Stimulated activated CD4-positive, alpha-beta T cell treated with anti-CD3 and anti-CD28 coated beads, Interleukin-4, amount 100 ng/mL, for 24 hours (primary cell): ENCODE measurements at regions not wholly inside any gene's neighbourhood (a gene's known extent, or its start where the extent isn't known, plus 50 kb on each side); places are given as distances from the start of the nearest gene placed in this dataset.
"Not testable (repeated sequence)": the region's sequence is repeated elsewhere in the genome, so short reads cannot be mapped to it uniquely, and the experiment has no call there.

ENCODE experiments used
- DNase-seq: peaks from one replicate; pipeline ENCODE4 v3.0.0-alpha.2; 2020

DNA sequence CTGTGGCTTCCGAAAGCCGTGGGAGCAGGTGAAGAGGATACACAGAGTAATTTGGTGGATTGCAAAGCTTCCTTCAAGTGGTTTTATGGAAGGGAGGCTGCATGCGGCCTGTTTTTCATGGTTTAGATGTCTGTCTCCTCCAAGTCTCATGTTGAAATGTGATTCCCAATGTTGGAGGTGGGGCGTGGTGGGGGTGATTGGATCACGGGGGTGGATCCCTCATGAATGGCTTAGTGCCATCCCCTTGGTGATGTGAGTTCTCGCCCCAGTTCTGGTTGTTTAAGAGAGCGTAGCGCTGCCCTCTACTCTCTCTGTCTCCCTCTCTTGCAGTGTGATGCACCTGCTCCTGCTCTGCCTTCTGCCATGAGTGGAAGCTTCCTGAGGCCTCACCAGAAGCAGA lies 247.8 kb upstream of the B3GAT1 start:
- DNase-seq = no peak

DNA sequence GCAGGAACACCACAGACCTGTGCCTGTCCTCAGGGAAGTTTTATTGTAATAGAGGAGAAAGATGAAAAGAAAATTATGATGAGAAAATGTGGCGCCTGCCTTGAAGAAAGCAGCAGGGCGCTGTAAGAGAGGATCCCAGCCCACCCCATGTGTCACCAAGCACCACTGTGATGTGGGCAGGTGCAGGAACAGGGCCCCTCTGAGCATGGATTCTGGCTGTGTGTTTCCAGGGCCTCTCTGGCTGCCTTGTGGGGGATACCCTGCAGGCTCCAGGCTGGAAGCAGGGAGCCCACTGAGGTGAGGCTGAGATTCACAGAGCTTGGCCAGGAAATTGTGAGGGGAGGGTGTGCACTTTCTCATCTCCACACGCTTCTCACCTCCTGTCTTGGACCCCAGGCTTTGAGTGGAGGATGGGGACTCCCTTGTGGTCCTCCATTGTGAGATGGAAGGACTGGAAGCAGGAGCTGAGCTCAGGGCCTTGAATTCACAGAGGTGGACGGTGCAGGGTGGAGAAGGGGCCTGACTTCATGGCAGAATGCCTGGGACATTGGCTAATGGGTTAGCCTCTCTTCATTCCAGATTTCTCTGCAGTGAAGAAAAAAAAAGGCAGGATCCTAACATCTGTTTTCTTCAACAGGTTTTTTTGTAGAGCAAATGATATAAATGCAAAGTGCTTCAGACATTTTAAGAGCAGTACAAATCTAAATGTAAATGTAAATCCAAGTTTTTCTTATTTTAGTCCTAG lies 246.6 kb upstream of the B3GAT1 start:
- no peak for DNase-seq

DNA sequence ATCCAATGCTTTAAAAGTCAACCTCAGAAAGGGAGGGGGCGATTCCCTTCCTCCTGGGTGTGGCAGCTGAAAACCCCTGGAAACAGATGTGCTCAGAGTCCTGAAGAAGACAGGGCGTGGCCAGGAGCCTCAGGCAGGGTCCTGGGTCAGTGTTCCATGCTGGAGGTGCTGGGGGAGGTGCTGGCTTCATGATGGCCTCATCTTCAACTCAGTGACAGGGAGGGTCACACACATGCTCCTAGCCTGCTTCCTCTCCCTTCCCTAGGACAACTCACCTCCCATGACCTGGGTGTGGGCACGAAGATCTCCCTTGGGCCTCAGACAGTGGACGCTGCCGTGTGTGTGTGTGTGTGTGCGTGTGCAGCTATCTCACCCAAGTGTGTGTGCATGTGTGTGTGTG lies 245.6 kb upstream of the B3GAT1 start:
- DNase-seq = no peak

DNA sequence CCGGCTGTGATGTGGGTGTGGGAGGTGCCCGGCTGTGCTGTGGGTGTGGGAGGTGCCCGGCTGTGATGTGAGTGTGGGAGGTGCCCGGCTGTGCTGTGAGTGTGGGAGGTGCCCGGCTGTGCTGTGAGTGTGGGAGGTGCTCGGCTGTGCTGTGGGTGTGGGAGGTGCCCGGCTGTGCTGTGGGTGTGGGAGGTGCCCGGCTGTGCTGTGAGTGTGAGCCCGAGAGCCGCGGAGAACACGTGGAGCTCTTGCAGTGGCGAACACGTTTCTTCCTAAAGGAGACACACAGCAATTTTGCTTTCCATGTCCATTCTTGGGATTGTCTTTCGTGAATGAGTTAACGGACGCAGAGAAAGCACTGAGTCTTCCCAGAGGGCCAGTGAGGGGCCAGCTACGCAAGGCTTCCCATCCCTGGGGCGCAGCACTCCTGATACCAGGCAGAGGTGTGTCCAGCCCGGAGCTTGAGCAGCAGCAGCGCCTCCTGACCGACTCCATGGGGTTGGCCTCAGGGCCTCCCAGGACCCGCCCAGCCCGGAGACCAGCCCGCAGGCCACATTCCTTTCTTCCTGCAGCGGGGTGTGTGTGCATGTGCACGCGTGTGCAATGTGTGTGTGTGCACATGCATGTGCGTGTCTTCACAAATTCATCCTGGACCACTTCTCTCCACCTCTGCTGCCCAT lies 245.0 kb upstream of the B3GAT1 start:
- no peak for DNase-seq

DNA sequence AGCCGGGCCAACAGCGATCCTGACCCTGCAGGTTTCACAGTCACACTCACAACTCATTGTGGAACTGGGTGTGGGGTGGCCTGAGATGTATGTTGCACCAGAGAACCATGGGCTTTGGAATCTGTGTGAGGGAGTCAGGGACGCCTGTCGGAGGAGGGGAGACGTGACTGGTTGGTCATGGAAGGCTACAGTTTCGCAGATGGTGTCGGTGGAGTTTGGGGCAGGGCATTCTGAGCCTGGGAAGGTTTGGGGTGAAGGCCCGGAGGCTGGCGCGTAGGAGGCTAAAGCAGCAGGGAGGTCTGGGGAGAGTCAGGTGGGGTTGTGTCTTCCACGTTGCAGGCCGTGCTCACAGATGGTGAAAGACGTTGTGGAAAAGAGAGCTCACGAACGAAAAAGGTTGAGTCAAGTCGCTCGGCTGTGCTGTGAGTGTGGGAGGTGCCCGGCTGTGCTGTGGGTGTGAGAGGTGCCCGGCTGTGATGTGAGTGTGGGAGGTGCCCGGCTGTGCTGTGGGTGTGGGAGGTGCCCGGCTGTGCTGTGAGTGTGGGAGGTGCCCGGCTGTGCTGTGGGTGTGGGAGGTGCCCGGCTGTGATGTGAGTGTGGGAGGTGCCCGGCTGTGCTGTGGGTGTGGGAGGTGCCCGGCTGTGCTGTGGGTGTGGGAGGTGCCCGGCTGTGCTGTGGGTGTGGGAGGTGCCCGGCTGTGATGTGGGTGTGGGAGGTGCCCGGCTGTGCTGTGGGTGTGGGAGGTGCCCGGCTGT lies 244.2 kb upstream of the B3GAT1 start:
- DNase-seq = not testable (repeated sequence)

DNA sequence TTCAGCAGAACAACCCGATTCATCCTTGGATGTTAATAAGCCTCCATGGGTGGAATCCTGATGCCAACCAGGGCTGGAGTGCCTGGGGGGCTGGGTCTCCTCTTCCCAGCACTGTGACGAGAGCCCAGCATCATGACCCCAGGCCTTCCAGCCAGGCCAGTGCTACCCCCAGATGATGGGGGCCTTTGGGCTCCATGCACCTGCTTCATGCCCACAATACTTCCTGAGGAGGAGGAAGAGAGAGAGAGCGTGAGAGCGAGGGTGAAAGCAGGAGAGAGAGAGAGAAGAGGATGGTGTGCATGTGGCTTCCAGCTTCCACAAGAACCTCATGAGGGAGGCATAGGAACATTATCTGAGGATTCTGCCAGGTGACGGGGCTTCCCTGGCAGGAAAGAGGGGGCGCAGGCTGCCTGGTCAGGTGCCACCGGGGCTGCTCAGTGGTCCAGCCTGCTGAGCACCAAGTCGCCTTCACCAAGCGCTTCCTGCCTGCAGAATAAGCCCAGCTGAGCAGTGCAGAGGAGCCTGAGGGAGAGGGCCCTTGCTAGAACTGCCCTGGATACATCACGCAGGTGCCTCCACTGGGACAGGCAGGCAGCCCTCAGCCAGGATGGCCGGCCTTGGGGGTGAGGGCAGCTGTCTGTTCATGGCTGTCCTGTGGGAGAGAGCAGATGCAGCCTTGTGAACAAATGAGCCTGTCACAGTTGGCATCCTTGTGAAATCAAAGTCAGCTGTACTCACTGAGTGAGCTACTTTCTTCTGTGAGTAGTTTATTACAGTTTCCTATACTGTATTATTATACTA lies 243.3 kb upstream of the B3GAT1 start:
- DNase-seq = no peak

DNA sequence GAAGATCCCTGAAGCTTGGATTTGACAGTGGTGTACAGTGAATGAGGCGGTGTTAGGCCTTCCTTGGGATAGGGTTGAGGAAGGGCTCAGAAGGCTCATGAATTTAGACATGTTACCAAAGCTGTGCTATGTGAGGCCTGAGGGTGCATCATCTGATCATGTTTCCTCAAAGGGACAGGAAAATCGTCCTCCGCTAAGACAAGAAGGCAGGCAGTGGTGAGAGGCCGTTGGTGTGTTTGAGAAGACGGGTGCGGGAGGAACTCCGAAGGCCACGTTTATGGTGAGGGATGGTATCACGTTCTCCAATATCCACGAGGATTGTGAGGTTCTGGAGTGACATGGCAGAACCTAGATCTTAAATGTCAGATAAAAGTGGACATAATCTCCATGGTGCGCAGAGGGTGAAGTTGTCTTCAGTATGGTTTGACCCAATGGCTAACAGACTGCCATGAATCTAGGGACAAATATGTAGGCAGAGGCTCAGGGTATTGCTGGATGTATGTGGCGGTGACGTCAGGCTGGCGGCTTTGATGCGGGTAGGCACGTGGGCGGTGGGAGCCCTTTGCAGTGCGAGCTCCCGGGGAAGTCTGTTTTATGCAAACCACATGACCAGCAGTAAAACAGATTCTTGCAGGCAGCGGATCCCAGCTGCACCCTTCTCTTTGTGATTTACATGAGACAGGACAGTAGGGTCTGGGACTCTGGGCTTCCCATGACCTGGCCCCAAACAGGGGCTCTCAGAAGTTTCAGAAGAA lies 242.3 kb upstream of the B3GAT1 start:
- DNase-seq = no peak

DNA sequence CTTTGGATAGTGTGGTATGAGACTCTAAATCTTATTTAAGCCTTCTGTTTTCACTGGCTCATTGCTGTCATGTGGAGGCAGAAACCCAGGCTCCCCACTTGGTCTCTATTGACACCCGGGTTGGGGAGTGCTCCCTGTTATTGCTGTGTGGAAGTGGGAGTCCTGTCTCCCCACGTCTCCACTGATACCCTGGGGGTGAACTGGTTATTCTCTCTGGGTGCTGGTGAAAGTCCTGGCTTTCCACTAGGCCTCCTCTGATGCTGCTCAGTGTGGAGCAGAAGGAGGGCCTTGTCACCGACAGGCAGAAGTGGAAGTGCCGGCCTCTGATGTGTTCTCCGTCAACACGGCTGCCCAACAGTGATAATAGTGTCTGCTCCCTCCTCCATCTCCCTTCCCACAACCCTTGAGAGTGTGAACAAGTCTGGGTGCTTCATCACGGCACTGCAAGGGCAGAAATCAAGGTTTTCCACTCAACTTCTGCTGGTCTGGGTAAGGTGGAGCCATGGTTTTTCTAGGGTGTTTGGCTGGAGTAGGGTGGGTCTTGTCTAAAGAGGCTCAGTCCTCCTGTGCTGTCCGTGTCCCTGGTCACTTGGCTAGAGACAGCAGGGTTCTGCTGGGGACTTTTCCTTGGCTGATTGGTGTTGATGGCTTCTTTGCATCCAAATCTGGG lies 240.7 kb upstream of the B3GAT1 start:
- DNase-seq = no peak

DNA sequence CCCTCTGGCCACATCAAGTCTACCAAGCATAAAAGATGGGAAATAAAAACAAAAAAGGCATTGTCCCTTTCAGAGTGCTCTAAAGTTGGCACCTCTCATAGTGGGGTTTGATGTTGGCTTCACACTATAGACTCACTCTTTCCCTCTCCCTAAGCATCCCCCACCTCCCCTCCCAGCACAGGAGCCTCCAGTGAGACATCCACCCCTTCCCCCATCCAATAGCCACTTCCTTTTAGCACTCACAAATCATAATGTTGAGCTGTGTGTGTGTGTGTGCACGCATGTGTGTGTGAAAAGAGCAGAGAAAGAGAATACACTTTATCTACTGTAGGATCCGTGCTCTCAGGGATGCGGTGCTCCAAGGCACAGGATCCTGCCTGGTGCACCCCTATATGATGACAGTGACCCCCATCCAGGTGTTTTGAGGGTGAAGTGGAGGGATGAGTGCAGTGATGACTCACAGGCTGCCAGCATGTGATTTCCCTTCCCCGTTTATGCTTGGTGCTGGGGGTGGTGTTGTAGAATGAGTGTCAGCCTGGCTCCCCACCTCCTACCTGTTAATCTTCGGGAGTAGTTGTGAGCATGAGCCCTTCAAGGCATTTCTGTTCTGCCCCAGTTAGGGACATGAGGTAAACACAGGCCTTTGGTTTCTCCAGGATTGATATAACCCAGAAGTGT lies 235.2 kb upstream of the B3GAT1 start:
- DNase-seq = no peak

DNA sequence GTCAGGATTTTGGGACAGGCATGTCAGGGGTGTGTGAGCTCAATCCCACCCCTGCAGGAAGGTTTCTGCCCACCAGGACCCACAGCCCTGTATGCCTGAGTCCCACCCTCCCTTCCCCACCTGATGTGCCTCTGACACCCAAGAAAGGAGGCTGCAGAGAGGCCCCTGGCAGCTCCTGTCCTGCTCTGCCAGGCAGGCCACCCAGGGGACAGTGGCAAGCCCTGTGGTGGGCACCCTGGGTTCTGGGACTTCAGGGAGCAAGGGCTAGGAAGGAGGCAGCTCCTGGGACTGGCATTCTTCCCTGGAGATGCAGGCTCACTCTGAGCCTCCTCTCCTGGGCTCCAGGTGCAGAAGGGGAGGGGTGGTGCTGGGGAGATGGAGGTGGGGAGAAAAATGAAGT lies 234.5 kb upstream of the B3GAT1 start:
- no peak for DNase-seq

DNA sequence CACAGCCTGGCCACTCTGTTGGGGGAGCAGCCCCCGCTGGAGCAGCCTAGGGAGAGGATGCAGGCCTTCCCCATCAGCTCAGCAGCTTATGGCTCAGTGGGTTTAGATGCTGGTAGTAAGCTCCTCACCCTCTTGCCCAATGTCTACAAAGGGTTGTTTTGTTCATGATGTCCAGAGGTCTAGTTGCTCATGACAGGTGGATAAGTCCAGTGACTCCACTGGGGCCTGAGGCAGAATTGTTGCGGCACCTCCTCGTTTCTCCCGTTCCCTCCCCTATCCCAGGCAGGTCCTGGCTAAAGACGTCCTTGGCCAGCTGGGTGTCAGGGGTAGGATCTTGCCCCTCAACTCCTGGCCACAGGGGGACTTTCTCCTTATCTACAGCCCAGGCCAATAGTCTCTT lies 233.5 kb upstream of the B3GAT1 start:
- no peak for DNase-seq

DNA sequence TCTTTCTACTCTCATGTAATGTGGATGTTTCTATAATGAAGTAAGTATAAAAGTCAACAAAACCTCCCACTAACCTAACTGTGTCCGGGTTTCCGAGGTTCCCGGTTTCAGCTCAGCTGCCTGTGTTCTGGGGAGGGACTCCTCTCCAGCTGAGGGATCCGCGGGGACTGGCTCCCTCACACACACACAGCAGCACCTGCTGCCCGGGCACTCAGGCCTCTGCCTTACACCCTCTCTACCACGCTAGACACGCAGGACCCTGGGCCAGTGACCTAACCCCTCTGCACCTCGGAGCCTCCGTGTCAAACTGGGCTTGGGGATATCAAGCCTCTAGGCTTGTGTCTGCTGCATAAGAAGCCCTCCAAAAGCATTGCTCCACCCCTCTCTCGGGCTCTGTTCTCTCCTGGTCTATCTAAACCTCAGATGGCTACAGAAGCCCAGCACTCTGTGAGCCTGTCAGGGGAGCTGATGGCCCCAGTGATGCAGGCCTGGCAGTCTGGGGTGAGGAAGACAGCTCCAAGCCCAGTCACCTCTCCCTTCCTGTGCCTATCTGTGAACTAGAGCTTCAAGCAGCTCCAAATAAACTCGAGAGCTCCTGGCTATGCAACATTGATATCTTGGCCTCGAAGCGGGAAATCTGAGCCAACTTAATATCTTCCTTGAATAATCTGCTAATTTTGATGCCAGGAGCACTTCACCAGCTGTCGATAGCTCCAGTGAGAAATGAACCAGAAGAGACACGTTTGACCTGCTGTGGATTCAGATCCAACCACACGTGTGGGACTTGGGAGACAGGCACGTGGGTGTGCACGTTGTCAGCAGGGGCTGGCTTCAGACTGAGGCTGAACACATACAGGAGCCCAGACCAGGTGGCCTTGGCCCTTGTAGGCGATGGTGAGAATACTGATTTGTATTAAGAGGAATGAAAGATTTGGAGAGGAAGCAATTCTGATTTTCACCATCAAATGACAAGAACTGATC lies 232.7 kb upstream of the B3GAT1 start:
- no peak for DNase-seq

DNA sequence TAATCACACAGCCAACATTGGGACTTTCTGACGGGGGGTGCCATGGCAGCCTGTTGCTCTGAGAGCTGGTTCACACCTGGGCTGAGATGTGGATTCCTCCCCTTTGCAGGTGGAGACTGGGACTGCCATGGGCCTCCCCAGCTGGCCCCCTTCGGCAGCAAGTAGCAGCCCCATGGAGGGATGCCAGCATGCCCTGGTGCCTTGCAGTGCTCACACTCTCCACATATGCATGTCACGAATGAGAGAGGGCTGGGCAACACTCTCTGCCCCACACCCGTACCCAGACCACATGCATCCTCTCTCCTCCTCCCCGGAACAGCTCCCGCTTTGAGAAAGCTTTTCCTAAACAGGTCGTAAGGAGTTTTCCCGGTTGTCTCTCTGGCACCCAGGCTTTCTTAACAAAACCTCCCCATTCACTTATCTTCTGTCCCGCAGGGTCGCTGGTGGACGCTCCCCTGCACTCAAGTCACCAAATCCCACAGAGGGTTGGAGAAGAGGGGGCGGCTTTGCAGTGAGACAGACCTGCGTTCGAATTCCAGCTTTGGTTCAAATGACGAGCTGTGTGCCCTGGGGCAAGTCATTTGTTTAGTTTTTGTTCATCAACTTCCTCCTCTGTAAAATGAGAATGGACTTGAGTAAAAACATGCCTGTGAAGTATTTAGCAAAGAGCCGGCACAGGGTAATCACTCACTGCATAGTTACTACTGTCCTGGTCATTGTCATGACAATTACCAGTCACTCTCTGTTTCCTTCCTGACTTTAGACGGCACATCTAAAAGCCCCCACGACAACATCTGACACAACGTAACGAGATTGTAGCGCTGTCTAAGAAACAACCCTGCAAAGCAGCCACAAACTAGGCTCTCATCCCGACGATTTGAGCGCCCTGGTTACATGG lies 231.3 kb upstream of the B3GAT1 start:
- DNase-seq = no peak

DNA sequence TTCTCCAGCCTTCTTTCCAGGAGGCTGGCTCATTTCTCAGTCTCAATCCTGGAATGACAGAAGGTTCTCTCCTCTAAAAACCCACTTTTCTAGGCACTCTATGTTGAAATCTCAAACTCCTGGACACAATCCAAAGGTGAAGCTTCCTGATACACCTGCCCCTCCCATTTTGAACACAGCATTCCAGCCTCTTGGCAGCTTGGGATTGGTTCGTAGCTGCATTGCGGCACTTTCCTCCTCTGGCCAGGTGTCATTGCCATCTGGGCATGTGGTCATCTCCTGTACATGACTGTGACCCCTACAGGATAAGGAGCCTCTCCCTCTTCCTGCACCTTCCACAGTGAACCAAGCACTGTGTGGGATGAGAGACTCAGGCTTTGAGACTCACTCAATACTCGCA lies 230.2 kb upstream of the B3GAT1 start:
- DNase-seq = no peak

DNA sequence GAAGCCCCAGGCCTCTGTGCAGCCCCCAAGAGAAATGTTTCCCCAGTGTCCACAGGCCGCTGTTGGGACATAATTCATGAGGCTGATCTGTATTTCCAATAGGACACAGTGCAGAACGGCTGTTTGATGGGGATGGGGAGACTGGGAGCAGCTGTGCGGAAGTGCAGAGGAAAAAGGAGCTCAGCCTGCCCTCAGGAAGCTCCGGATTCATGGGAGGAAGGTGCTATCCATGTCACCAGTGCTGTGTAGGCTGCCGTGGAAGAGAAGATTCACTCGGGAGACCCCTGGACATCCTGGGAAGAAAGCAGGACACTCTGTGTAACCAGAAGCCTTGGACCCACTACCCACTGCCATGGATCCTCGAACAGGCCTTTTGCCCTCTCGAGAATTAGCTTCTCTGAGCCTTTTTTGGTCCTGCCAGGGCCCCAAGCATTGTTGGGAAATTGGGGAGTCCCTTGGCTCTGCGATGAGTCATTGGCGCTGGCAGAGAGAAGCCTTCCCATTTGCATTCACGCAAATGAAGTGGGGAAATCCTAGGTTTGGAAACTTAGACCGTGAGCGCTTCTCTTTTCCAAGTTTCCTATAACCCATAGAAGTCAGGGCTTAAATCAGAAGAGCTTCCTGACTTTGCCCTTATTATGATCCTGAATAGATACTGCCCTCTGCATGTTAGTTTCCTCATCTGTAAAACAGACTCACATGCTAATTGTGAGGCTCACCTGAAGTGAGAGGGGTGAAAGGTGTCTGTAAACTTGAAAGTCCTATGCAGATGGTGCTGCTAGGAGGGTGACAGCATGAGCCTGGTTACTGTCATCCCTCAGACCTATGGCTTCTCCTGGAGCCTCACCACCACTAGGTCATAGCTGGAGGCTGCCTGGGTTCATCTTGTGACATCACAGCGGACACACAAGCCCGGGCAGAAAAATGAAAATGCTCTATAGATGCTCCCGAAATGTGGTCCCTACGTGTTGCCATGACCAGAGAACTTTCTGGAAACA lies 229.2 kb upstream of the B3GAT1 start:
- no peak for DNase-seq

DNA sequence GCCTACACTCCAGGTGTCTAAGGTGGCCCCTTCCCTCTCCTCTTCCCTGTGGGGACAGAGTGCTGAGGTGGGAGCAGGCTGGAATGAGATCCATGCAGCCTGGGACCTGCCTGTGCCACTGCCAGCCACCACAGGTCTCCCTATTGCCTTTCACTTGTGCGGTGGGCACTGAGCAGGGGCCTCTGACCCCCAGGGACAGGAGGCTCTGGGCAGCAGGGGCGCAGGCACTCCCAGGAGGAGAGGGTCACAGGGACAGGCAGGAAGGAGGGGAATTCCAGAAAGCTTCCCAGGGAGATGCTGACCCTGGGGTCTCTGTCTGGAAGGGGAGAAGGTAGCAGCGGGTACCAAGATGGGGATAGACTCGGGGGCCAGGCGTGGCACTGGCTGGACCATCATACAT lies 228.5 kb upstream of the B3GAT1 start:
- DNase-seq = no peak

DNA sequence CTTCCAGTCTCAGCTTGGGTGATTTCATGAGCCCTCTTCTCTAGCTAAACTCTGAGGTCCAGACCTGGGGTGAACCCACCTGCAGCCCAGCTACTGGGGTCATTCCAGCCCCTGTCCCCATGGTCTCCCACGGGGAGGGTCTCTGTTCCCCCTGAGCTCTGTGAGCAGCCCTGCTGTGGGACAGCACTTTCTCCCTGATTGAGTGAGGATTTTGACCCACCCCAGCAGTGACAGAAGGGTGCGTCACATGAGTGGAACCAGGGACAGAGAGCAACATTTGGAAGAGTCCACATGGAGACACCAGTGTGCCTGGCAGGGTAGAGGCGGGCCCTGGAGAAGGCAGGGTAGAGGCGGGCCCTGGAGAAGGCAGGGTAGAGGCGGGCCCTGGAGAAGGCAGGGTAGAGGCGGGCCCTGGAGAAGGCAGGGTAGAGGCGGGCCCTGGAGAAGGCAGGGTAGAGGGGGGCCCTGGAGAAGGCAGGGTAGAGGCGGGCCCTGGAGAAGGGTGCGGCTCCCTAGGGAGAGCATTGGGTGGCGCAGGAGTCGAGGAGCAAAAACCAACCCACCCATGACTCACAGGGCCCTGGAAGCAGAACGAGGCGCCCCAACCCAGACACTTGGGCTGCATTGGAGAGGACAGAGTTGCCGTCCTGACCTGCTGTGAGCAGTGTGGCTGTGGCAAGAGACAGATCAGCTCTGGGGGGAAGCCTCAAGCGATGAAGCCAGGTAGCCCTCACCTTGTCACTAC lies 227.7 kb upstream of the B3GAT1 start:
- no peak for DNase-seq
